ENCODE measurements at regions not wholly inside any gene's neighbourhood (a gene's known extent, or its start where the extent isn't known, plus 50 kb on each side); places are given as distances from the start of the nearest gene placed in this dataset.

DNA sequence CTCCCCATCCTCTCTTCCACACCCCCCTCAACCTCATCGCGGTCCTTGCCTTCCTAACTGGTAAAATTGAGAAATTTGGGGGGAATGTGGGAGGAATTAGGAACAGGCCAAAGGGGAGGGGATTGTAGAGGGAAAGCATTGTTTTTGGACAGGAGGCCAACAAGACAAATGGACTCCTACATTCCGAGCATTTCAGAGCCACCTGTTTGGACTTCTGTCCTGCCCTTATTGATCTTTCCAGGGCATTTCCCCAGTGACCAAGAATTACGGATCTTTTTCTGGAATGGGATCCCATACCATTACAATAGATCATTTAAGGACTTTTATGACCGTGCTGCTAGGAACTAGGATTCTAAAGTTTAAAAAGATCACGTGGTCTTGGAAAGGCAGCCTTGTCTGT, 221.3 kb upstream of the ASIC2 start:
- no peak for DNase-seq (ENCODE audit: low spot score)

GRCh38 chr17:33515974-33516373, 222.9 kb upstream of the ASIC2 start:
- DNase-seq (ENCODE audit: low spot score) = no peak

- DNase-seq (ENCODE audit: low spot score) = no peak
Measured at GRCh38 chr17:33516645-33517044, 223.6 kb upstream of the ASIC2 start.

DNA sequence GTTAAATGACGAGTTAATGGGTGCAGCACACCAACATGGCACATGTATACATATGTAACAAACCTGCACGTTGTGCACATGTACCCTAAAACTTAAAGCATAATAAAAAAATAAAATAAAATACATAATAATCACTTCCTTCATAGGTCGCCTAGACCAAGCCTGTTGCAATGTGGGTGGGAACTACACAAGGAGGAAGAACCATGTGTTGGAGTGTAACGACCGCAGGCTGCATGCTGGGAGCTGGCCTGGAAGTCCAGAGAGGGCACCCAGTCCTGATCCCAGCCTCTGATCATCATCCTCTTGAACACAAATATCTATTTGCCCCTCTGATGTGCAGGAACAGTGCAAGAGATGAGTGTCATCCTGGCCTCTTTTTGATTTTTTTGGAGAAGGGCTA, 224.7 kb upstream of the ASIC2 start:
- DNase-seq (ENCODE audit: low spot score) = no peak

DNA sequence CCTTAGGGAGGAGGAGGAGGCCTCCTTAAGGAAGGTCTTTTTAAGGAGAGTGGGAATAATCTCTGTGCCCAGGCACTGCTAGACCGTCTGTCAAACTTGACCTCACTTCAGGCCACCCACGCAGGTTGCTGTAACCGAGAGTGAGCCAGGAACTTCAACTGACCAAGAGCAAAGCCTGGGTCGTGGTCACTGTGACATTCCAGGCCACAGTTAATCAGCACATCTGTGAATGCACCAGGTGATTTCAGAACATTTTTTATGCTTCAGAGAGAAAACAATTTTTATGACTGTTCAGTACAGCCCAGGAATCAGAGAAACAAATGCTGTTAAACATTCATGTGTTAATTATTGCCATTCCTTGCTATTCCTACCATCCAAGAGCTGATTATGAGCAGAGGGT, 226.6 kb upstream of the ASIC2 start:
- no peak for DNase-seq (ENCODE audit: low spot score)

DNA sequence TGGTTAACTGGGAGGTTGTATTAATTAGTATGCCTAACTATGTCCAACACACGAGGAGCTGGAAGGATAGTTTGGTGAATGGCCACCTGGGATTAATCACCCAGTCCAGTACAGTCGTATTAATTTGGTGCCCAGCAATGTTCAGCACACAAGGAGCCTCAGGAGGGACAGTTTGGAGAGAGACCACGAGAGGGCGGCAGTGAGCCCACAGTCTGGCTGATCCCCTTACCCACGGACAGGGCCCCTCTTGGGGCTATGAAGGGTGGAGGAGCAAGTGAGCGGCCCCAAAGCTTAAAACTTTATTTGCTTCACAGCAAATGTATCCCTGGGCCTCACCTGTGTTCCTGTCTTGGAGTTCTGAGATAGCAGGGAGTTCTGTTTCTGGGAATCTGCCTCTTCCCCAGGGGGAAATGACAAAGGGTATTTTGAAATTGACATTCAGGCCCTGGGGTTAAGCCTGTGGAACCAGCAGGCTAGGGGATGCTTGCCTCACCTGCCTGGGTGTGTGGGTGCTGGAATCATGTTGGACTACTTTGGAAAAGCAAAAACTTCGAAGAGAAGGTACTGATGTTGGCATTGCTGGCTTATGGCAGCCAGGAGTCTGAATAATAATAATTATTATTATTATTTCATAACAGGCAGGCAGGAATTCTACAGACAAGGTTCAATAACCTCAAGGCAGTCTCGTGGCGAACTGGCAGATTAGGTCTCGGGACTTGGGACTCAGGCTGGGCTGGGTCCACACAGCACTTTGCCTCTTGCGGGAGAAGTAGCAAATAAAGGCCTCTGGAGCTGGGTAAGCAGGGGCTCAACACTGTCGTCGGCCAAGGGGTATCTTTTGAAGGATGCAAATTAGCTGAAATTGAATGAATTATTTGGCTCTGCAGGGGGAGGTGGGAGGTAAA, 227.6 kb upstream of the ASIC2 start:
- DNase-seq (ENCODE audit: low spot score) = peak; percentile 14

GRCh38 chr17:33521784-33522183, 228.7 kb upstream of the ASIC2 start:
- no peak for DNase-seq (ENCODE audit: low spot score)

DNA sequence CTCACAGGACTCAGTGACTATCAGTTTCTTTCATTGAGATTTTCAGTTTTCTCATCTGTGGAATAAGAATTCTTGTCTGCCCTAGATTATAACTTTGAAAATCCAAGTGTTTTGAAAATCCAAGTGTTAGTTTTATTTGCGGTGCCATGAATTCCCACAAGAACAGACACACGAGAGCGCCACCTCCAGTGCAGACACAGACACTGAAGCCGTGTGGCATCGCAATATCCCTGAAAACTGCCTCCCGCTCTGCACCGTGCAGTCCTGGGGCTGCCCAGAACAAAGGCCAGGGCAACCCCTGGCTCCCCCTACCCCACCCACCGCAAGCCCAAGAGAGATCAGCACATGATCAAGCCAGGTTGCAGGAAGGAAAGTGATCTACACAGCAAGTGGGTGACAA, 229.5 kb upstream of the ASIC2 start:
- DNase-seq (ENCODE audit: low spot score) = no peak

DNA sequence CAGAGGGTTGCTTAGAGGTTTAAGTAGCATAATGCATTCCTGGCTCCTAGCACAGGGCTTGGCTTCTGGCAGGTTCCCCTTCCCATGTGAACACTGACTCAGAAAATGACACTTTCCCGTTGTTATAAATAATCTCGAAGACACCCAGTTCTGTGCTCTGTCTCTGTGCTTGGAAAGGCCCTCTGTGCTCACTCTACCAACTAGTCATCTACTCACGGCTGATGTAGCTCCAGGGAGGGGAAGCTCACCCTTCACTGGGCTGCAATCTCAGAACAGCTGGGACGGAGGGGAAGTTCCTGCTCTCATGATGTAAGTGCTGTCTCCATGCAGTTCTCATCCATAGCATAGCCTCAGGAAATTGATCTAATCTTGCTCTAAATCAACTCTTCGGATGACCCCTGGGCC, 230.5 kb upstream of the ASIC2 start:
- DNase-seq (ENCODE audit: low spot score) = no peak

DNA sequence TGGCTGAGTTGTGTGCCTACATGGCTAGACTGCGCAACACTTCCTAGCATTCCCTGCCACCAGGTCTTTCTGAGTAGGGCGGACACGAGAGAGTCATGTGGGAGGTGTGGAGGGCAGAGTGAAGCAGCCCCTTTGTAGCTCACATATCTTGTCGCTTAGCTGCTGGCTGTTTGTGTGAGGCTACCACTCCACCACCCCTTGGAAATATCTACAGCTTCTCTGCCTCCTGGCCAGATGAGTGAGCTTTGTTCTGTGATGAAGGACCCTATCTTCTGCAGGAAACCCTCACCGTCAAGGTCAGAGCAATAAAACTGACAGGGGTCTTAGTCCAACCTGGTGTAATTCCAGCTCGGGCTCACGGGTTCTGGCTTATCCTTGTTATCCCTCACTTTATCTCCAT, 232.1 kb upstream of the ASIC2 start:
- no peak for DNase-seq (ENCODE audit: low spot score)

DNA sequence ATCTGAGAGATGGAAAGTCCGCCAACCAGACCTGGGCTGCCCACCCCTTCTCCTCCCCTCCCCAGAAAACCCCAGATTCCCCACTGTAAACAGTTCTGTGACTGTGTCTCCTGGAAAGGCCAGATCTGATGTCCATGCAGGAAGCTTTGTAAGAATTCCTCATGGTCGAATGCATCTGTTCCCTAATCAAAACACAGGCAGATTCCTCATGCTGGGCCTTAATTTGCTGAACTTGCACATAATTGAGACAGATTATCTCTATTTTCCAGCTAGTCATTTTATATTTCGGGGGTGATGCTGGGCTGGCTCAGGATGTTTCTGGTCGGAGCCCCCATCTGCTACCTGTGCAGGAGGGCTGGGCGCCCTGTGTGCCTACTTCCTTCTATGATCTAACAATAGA, 233.6 kb upstream of the ASIC2 start:
- DNase-seq (ENCODE audit: low spot score) = no peak

DNA sequence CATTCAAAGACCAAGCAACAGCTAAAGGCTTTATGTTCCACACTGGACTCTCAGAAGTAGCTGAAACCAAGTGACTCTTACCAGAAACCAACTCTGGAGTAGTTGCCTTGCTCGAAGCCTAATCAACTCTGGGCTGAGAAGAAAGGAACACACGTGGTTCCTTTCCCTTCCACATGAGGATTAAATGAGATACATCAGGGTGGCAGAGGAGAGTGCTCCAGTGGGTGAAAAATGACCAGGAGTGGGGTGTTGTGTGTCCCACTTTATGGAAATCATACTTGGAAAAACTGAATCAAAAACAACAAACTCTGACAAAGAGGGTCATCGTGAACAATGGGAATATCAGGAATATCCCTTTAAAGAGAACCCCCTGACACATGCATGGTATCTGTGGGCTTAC, 234.2 kb upstream of the ASIC2 start:
- DNase-seq (ENCODE audit: low spot score) = no peak

GRCh38 chr17:33528846-33529245, 235.8 kb upstream of the ASIC2 start:
- no peak for DNase-seq (ENCODE audit: low spot score)

GRCh38 chr17:33529816-33530215, 236.7 kb upstream of the ASIC2 start:
- no peak for DNase-seq (ENCODE audit: low spot score)

DNA sequence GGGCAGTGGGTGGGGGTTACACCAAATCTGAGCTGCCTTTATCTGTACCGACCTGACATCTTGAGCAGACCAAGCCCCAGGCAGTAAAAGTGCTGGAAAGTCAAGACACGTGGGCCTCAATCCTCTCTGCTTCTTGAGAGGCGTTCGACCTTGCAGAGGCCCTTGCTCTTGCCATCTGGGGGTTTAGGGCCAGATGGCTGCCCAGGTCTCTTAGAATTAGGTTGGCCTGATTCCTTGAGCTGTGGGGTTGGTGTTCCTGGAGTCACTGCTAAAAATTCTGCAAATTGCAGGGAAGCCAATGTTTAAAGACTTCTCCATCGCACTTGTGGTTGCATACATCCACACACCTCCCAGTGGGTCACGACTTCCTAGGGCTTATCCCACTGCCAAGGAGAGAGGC, 238.2 kb upstream of the ASIC2 start:
- no peak for DNase-seq (ENCODE audit: low spot score)

GRCh38 chr17:33534087-33534486, 241.0 kb upstream of the ASIC2 start:
- no peak for DNase-seq (ENCODE audit: low spot score)

GRCh38 chr17:33545124-33545523, 252.0 kb upstream of the ASIC2 start:
- DNase-seq (ENCODE audit: low spot score) = no peak

DNA sequence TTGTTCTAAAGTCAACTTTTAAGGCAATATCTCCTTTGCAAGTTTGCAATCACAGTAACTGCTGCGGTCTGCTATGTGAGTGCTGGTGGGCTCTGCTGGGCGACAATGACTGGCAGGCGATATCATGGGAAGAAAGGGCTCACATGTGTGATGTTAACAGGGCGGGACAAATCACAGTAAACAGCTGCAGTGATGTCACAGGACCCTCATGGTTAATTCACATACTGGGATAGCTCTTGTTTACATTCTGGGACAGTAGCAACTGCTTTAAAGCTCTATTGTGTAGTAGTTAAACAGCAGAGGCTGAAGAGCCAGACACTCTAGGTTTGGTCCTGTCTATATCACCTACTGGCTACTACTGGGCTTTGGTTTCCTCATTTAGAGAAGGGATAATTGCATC, 257.2 kb upstream of the ASIC2 start:
- DNase-seq (ENCODE audit: low spot score) = no peak

GRCh38 chr17:33551075-33551474, 258.0 kb upstream of the ASIC2 start:
- DNase-seq (ENCODE audit: low spot score) = no peak

DNA sequence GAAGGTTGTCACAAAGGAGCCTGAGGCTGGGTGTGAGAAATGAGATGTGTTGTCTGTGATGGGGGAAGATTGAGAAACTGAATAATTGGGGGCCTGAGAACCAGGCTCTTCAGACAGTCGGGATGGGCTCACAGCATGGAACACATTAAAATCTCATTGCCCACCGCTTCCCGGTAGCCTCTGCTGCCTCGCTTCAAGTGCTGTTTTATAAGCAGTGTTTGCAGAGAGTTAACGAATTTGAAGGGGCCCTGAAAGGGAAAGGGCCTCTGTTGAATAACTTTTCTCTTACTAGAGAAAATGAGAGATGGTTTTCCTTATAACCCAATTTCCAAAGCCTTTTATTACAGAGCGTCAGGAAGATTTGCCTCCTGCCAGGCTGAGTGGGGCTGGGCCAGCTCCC, 258.8 kb upstream of the ASIC2 start:
- no peak for DNase-seq (ENCODE audit: low spot score)

GRCh38 chr17:33560165-33560564, 267.1 kb upstream of the ASIC2 start:
- DNase-seq (ENCODE audit: low spot score) = no peak

DNA sequence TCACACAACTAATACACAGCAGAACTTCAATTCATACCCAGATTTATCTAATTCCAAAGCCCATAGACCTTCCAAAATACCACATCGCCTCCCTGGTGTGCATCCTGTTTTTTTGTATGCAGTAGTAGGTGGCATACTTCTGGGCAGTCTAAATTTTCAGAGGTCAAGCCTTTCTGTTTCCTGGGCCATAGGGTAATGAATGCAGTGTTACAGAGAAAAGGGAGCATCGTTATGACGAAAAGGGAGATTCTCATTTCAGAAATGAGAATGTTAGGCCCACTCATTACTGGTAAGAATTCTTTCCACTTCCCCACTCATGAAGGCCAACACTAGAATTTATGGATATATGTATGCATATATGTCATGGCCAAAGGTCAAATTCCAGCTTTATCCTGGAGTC, 267.8 kb upstream of the ASIC2 start:
- DNase-seq (ENCODE audit: low spot score) = no peak

- no peak for DNase-seq (ENCODE audit: low spot score)
Measured at GRCh38 chr17:33561569-33562334, 268.7 kb upstream of the ASIC2 start.

- no peak for DNase-seq (ENCODE audit: low spot score)
Measured at GRCh38 chr17:33562792-33563191, 269.7 kb upstream of the ASIC2 start.

Data from LoVo (cell line).